ENCODE measurements at regions not wholly inside any gene's neighbourhood (a gene's known extent, or its start where the extent isn't known, plus 50 kb on each side); places are given as distances from the start of the nearest gene placed in this dataset.

DNA sequence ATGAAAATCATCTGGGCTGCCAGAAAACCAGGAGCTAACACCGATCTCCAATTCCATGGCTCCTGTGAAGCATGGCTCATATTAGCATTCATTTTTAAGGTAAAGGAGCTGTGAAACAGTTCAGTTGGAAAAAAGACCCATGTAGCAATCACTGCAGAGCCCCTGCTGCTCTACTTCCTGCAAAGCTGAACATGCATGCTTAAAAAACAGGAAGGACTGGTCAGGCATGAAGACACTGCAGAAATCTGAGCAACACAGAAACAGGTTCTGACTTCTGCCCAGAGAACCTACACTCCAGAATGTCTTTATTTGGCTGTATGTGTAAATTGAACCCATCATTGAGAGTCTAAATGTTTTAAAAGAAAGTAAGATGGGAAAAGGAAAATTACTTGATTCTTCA is 950.6 kb downstream of the DCDC2C start:
- TF ChIP-seq, protein P1, sequence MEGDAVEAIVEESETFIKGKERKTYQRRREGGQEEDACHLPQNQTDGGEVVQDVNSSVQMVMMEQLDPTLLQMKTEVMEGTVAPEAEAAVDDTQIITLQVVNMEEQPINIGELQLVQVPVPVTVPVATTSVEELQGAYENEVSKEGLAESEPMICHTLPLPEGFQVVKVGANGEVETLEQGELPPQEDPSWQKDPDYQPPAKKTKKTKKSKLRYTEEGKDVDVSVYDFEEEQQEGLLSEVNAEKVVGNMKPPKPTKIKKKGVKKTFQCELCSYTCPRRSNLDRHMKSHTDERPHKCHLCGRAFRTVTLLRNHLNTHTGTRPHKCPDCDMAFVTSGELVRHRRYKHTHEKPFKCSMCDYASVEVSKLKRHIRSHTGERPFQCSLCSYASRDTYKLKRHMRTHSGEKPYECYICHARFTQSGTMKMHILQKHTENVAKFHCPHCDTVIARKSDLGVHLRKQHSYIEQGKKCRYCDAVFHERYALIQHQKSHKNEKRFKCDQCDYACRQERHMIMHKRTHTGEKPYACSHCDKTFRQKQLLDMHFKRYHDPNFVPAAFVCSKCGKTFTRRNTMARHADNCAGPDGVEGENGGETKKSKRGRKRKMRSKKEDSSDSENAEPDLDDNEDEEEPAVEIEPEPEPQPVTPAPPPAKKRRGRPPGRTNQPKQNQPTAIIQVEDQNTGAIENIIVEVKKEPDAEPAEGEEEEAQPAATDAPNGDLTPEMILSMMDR (IDR thresholded peaks at IDR 0.05; ENCODE audit: low read depth, low read length, poor library complexity, severe bottlenecking), result no peak
- no peak for TF ChIP-seq EZH2phosphoT487 (IDR thresholded peaks at IDR 0.05; ENCODE audit: borderline replicate concordance, low read length)
